SIG-M5 (cell line): ENCODE measurements at regions not wholly inside any gene's neighbourhood (a gene's known extent, or its start where the extent isn't known, plus 50 kb on each side); places are given as distances from the start of the nearest gene placed in this dataset.
"Not testable (repeated sequence)": the region's sequence is repeated elsewhere in the genome, so short reads cannot be mapped to it uniquely, and the experiment has no call there.

Source experiments
- DNase-seq: peaks from one replicate; lab custom pipeline; 2025; lab: John Stamatoyannopoulos, UW

GRCh38 chr6:26234421-26235301, 130.3 kb upstream of the BTN3A2 start:
- DNase-seq: no peak

- no peak for DNase-seq
These were observed 129.7 kb upstream of the BTN3A2 start for GRCh38 chr6:26235302-26235670.

- DNase-seq: not testable (repeated sequence)
These were observed 125.6 kb upstream of the BTN3A2 start for GRCh38 chr6:26239415-26239814.

GRCh38 chr6:26240157-26241032, 124.6 kb upstream of the BTN3A2 start:
- DNase-seq: no peak

GRCh38 chr6:26241033-26241895, 123.7 kb upstream of the BTN3A2 start:
- no peak for DNase-seq

- no peak for DNase-seq
These were observed 121.9 kb upstream of the BTN3A2 start for GRCh38 chr6:26243132-26243531.

- no peak for DNase-seq
These were observed 121.2 kb upstream of the BTN3A2 start for GRCh38 chr6:26243752-26244151.

GRCh38 chr6:26246058-26246457, 118.9 kb upstream of the BTN3A2 start:
- no peak for DNase-seq

- DNase-seq: no peak
These were observed 118.4 kb upstream of the BTN3A2 start for GRCh38 chr6:26246553-26246952.

GRCh38 chr6:26249707-26249956, 115.4 kb upstream of the BTN3A2 start:
- no peak for DNase-seq

GRCh38 chr6:26249957-26250697, 114.9 kb upstream of the BTN3A2 start:
- peak; percentile 54 for DNase-seq

- DNase-seq: no peak
These were observed 114.3 kb upstream of the BTN3A2 start for GRCh38 chr6:26250698-26251044.

- peak; percentile 91 for DNase-seq
These were observed 113.5 kb upstream of the BTN3A2 start for GRCh38 chr6:26251354-26252076.

- DNase-seq: no peak
These were observed 112.9 kb upstream of the BTN3A2 start for GRCh38 chr6:26252077-26252472.

- no peak for DNase-seq
These were observed 110.3 kb upstream of the BTN3A2 start for GRCh38 chr6:26254724-26255123.

GRCh38 chr6:26257272-26257671, 107.7 kb upstream of the BTN3A2 start:
- no peak for DNase-seq

GRCh38 chr6:26258212-26258977, 106.6 kb upstream of the BTN3A2 start:
- no peak for DNase-seq

- DNase-seq: no peak
These were observed 104.8 kb upstream of the BTN3A2 start for GRCh38 chr6:26260110-26260637.

- no peak for DNase-seq
These were observed 104.1 kb upstream of the BTN3A2 start for GRCh38 chr6:26260725-26261490.
